Prostate gland (tissue), 1 donor: ENCODE measurements at regions not wholly inside any gene's neighbourhood (a gene's known extent, or its start where the extent isn't known, plus 50 kb on each side); places are given as distances from the start of the nearest gene placed in this dataset.

Experiments
- POLR2A ChIP-seq: fragments of 450-650 bp; IDR thresholded peaks from one replicate; pipeline ENCODE4 v1.6.1; 2016; ENCODE audit warnings: antibody characterized with exemption, mild to moderate bottlenecking
- POLR2AphosphoS5 ChIP-seq: sonication (generic); formaldehyde crosslinking; IDR thresholded peaks from one replicate; pipeline ENCODE4 v1.6.1; 2017; ENCODE audit warnings: antibody characterized with exemption

DNA sequence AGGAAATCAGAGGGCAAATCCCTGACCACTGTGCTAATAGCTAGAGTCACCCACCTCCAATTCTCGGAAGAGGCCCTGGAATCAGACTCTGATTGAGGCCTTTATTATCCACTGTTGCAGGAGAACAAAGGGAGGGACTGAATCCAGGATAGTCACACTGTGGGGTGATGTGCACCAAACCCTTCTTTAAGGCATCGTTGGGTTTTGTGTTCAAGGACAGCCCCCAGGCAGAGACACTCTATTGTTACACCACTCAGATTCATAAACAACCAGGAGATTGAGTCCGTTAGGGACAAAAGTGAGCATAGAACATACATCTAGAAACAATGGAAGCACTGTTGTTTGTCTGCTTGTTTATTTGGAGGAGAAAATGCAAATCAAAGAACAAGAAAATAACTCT, 124.6 kb upstream of the TBCA start:
- TF ChIP-seq POLR2A (no peak), POLR2AphosphoS5 (no peak)
